Endothelial cell (in vitro differentiated cells): ENCODE measurements at regions not wholly inside any gene's neighbourhood (a gene's known extent, or its start where the extent isn't known, plus 50 kb on each side); places are given as distances from the start of the nearest gene placed in this dataset.

ENCODE experiments used
- DNase-seq: peaks from one replicate; pipeline ENCODE4 v3.0.0; 2021; ENCODE audit warnings: low spot score
- H3K27ac Mint-ChIP-seq: one replicate; pipeline ENCODE4 v1.8.0; 2021; ENCODE audit warnings: mixed read lengths, inconsistent platforms; ENCODE audit not compliant: unreplicated experiment
- H3K27me3 Mint-ChIP-seq: one replicate; pipeline ENCODE4 v1.8.0; 2021; ENCODE audit warnings: mild to moderate bottlenecking, moderate library complexity, mixed read lengths, inconsistent platforms; ENCODE audit not compliant: unreplicated experiment
- H3K36me3 Mint-ChIP-seq: one replicate; pipeline ENCODE4 v1.8.0; 2021; ENCODE audit warnings: mild to moderate bottlenecking, low read depth, mixed read lengths, inconsistent platforms; ENCODE audit not compliant: unreplicated experiment
- H3K4me1 Mint-ChIP-seq: one replicate; pipeline ENCODE4 v1.8.0; 2021; ENCODE audit warnings: mild to moderate bottlenecking, mixed read lengths, inconsistent platforms; ENCODE audit not compliant: unreplicated experiment
- H3K4me3 Mint-ChIP-seq: one replicate; pipeline ENCODE4 v1.8.0; 2021; ENCODE audit warnings: mild to moderate bottlenecking, mixed read lengths, inconsistent platforms; ENCODE audit not compliant: unreplicated experiment
- H3K9me3 Mint-ChIP-seq: one replicate; pipeline ENCODE4 v1.8.0; 2021; ENCODE audit warnings: mixed read lengths, inconsistent platforms; ENCODE audit not compliant: unreplicated experiment
- TF ChIP-seq, protein P1 (sequence below): fragments of 200-600 bp; sonication (generic); IDR thresholded peaks from one replicate; pipeline ENCODE4 v1.5.0; 2021; ENCODE audit warnings: antibody characterized with exemption; ENCODE audit not compliant: unreplicated experiment

DNA sequence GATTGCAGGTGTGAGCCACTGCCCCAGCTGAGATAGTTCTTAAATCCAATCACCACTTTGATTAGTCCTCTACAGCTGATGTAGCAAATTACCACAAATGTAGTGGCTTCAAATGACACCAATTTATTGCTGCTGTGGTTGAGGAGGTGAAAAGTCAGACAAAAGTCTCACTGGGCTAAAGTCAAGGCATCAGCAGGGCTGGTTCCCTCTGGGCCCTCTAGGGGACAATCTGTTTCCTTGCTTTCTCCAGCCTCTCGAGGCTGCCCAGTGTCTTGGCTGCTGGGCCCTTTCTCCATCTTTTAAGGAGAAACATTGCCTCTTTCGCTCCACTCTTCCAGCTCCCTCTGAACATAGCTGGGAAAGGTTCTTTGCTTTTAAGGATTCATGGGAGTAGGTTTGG lies 50.5 kb upstream of the SHANK2 start:
- peaks cover 4% of the 10 kb centered on the region for H3K27me3 Mint-ChIP-seq
- no peak for DNase-seq
- peaks cover 4% of the 10 kb centered on the region for H3K4me1 Mint-ChIP-seq
- H3K36me3 Mint-ChIP-seq, result no peaks in the 10 kb centered on the region
- H3K27ac Mint-ChIP-seq, result no peak overlapping the region
- TF ChIP-seq, protein P1, sequence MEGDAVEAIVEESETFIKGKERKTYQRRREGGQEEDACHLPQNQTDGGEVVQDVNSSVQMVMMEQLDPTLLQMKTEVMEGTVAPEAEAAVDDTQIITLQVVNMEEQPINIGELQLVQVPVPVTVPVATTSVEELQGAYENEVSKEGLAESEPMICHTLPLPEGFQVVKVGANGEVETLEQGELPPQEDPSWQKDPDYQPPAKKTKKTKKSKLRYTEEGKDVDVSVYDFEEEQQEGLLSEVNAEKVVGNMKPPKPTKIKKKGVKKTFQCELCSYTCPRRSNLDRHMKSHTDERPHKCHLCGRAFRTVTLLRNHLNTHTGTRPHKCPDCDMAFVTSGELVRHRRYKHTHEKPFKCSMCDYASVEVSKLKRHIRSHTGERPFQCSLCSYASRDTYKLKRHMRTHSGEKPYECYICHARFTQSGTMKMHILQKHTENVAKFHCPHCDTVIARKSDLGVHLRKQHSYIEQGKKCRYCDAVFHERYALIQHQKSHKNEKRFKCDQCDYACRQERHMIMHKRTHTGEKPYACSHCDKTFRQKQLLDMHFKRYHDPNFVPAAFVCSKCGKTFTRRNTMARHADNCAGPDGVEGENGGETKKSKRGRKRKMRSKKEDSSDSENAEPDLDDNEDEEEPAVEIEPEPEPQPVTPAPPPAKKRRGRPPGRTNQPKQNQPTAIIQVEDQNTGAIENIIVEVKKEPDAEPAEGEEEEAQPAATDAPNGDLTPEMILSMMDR, result no peak
- no peaks in the 10 kb centered on the region for H3K9me3 Mint-ChIP-seq
- no peak overlapping the region for H3K4me3 Mint-ChIP-seq

DNA sequence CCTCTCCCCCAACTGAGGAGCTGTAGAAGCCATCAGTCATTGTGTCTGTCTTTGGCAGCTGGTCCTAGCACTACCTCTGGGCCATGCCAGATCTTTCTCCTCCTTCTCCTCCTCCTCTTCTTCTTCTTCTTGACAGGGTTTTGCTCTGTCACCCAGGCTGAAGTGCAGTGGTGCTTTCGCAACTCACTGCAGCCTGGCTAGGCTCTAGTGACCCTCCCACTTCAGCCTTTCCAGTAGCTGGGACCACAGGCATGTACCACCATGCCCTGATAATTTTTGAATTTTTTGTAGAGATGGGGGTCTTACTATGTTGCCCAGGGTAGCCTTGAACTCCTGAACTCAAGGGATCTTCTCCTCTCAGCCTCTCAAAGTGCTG lies 50.1 kb upstream of the SHANK2 start:
- H3K27me3 Mint-ChIP-seq, result peaks cover 4% of the 10 kb centered on the region
- H3K9me3 Mint-ChIP-seq, result no peaks in the 10 kb centered on the region
- no peaks in the 10 kb centered on the region for H3K36me3 Mint-ChIP-seq
- H3K4me3 Mint-ChIP-seq, result no peak overlapping the region
- no peak for DNase-seq
- peaks cover 4% of the 10 kb centered on the region for H3K4me1 Mint-ChIP-seq
- TF ChIP-seq, protein P1, result no peak
- no peak overlapping the region for H3K27ac Mint-ChIP-seq
